GM18907 (cell line): ENCODE measurements at regions not wholly inside any gene's neighbourhood (a gene's known extent, or its start where the extent isn't known, plus 50 kb on each side); places are given as distances from the start of the nearest gene placed in this dataset.
"Not testable (repeated sequence)": the region's sequence is repeated elsewhere in the genome, so short reads cannot be mapped to it uniquely, and the experiment has no call there.

Experiments used
- ATAC-seq: cut with Tn5 transposase; IDR thresholded peaks from one replicate; pipeline ENCODE4 v1.9.1; 2021; ENCODE audit warnings: mild to moderate bottlenecking, moderate library complexity; ENCODE audit not compliant: unreplicated experiment

- ATAC-seq = no peak
Observed at GRCh38 chr4:177494791-177495190, 52.6 kb upstream of the AGA start.

- ATAC-seq = not testable (repeated sequence)
Observed at GRCh38 chr4:177495626-177496025, 53.4 kb upstream of the AGA start.

DNA sequence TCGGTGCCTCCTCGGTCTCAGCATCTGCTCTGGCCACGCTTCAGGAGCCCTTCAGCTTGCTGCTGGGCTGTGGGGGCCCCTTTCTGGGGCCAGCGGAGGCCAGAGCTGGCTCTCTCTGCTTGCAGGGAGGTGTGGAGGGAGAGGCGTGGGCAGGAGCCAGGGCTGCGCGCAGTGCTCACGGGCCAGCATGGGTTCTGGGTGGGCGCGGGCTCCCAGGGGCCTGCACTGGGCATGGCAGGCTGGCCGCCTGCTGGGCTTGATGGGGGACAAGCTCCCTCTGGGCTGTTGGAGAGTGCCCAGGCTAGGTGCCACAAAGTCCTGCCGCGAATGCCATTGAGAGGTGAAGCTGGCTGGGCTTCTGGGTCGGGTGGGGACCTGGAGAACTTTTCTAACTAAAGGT is 57.3 kb upstream of the AGA start:
- ATAC-seq = no peak

DNA sequence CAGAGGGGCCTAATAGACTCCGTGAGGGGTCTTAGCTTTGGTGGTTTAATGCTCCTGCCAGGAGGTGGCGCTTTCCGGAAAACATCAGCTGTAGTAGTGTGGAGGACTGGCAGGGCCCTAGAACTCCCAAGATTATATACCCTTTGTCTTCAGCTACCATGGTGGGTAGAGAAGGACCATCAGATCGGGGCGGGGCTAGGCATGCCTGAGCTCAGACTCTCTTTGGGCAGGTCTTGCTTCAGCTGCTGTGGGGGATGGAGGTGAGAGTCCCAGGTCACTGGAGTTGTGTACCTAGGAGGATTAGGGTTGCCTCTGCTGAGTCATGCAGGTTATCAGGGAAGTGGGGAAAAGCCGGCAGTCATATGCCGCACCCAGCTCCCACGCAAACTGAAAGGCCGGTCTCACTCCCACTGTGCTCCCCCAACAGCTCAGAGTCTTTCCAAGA is 63.0 kb upstream of the AGA start:
- ATAC-seq = no peak

- no peak for ATAC-seq
Observed at GRCh38 chr4:177508662-177509061, 66.4 kb upstream of the AGA start.

- ATAC-seq = no peak
Observed at GRCh38 chr4:177509226-177509745, 67.0 kb upstream of the AGA start.

GRCh38 chr4:177511611-177512010 is 69.4 kb upstream of the AGA start:
- ATAC-seq = no peak

DNA sequence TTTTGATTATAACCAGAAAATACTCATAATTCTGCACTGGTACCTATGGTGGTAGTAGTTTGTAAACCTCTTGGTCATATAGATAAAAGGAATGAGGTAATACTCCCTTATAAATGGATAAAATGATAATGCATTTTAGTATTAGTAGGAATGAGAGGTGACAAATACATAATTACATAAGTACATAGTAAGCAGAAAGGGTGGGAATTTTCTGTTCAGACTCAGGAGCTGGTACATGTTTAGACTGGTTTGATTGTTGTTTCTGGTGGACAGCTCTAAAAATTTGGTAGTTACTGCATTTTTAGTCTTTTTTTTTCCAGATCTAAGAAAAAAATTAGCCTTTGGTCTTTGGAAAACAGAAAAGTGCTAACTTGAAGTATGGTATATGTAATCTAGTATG is 70.4 kb upstream of the AGA start:
- ATAC-seq = no peak

- no peak for ATAC-seq
Observed at GRCh38 chr4:177517862-177518261, 75.6 kb upstream of the AGA start.

GRCh38 chr4:177519481-177520260 is 77.4 kb upstream of the AGA start:
- no peak for ATAC-seq

- no peak for ATAC-seq
Observed at GRCh38 chr4:177528620-177529019, 86.4 kb upstream of the AGA start.

DNA sequence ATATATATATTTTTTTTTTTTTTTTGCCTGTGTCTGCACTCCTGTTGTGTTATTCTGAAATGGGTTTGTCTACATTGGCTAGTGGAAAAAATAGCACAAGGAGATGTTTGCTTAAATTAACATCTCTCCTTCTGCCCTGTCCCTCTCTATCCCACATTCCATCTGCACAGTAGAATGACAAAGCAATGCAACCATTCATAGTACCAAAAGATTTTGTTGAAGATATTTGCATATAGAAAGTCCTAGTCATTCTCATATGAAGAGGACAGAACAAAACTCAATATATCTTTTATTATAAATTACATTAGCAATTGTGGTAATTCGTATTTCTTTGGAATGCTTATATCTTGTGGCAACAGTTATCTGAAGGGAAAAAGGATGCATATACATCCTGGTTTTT is 88.3 kb upstream of the AGA start:
- no peak for ATAC-seq

DNA sequence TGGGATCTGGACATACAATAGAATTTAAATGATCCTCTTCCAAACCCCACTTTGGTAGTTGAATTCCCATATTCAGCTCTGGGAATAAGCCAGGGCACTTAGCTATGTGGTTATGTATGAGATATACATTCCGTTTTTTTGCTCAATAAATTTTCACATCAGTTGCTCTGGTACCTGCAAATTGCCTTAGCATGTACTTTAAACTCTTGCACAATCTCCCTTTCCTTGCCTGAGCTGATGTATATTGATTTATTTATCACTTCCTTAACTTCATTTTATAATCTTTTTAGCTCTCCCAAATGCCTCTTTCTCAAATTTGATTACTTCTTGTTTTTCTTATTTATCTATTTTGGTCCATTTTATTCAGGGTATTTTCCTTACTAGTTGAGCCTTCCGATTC is 90.1 kb upstream of the AGA start:
- no peak for ATAC-seq

- not testable (repeated sequence) for ATAC-seq
Observed at GRCh38 chr4:177534841-177535240, 92.6 kb upstream of the AGA start.

DNA sequence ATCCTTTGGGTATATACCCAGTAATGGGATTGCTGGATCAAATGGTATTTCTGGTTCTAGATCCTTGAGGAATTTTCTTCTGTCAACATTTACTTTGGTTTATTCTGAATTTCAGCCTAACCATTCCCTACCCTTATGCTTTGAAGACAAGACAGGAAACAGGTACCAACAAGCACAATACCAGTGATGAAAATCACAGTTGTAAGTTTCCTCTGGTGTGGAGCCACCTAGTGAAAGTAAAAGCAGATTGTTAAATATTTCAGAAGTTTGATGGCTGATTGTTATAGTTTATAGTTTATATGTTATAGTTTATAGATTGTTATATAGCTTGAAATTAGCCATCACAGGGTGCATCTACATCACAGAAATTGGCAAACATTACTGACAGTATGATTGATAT is 104.5 kb upstream of the AGA start:
- ATAC-seq = no peak

- ATAC-seq = no peak
Observed at GRCh38 chr4:177547985-177548384, 105.7 kb upstream of the AGA start.

GRCh38 chr4:177555007-177555574 is 112.9 kb upstream of the AGA start:
- ATAC-seq = peak; percentile 51

DNA sequence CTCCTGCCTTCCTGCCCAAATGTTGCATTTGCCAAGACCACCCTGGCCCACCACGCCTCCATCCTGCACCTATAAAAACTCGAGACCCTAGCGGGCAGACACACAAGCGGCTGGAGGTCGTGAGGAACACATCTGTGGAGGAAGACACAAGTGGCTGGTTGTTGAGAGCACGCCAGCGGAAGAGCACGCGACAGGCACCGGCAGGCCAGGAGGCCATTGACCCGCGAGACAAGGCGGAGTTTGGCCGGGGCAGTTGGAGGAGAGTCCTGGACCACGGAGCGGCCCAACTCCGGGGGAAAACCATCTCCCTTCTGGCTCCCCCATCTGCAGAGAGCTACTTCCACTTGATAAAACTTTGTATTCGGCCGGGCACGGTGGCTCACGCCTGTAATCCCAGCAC is 115.2 kb upstream of the AGA start:
- ATAC-seq = no peak

GRCh38 chr4:177558995-177559394 is 116.8 kb upstream of the AGA start:
- ATAC-seq = no peak

DNA sequence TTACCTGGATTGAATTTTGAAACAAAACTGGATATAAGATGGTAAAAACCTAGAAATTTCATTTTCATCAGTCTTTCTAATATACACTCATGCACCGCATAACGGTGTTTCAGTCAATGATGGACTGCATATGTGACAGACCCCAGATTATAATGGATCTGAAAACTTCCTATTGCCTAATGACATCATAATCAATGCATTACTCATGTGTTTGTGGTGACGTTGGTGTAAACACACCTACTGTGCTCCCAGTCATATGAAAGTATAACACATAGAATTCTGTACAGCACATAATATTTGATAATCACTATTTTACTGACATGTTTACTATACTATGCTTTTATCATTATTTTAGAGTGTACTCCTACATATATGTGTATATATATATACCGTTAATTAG is 119.9 kb upstream of the AGA start:
- ATAC-seq = no peak

DNA sequence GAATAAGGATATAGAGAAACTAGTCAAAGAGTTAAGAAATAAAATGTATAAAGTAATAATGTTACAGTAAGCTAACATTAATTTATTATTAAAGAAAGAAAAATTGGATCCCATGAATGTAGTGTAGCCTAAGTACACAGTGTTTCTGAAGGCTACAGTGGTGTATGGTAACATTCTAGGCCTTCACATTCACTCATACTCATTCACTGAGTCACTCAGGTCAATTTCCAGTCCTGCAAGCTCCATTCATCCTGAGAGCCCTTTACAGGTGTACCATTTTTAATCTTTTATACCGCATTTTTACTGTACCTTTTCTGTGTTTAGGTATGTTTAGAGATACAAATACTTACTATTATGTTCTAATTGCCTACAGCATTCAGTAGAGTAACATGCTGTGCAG is 120.6 kb upstream of the AGA start:
- no peak for ATAC-seq

DNA sequence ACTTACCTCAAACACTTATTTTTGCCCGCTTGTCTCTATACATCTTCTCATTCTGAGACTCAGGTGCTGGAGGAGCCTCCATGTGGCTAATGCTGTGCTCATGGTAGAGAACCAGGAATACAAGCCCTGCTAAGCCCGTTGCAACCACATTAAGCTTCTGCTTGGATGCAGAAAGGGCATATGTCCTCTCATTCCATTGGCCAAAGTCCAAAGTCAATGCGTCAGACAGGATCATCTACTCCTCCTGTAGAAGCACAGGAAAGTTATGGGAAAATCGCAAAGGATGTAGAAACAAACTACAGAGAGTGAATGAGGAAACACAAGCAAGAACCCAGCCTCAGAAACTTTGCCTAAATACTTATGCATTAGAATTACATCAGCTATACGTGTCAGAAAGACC is 124.5 kb upstream of the AGA start:
- ATAC-seq = no peak

DNA sequence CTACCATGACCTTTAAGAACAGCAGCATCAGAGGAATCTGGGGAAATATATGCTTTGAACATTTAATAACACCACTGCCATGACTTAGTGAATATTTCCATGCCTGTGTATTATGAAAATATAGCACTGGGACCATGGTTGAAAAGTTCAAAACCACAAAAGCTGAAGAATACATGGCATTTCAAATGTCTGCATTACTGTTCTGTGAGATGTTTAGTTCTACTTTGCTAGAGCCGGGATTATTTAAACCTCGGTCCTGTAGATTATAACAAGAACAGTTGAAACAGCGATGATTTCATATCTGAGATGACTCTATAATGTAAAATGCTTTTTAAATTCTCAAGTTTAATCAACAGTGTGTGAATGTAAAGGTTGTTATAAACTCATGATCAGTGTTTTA is 126.7 kb upstream of the AGA start:
- ATAC-seq = no peak
